ENCODE measurements at regions not wholly inside any gene's neighbourhood (a gene's known extent, or its start where the extent isn't known, plus 50 kb on each side); places are given as distances from the start of the nearest gene placed in this dataset.

GRCh38 chr16:6057821-6058220 lies 960.2 kb upstream of the EEF2KMT start:
- Histone ChIP-seq H4K20me1 (ENCODE audit: control insufficient read depth, extremely low read depth, insufficient read depth, low read length) (no peaks in the 10 kb centered on the region), H3K9me3 (ENCODE audit: control insufficient read depth, insufficient read depth, low read depth, low read length) (no peaks in the 10 kb centered on the region), H3K27me3 (ENCODE audit: control insufficient read depth, insufficient read depth, low read length) (no peaks in the 10 kb centered on the region), H3K4me1 (ENCODE audit: control insufficient read depth, extremely low read depth, insufficient read depth, low read length) (no peaks in the 10 kb centered on the region), H3K79me2 (ENCODE audit: control insufficient read depth, insufficient read depth, low read length) (no peaks in the 10 kb centered on the region), H3K4me2 (ENCODE audit: extremely low read depth, insufficient read depth, low read length) (no peak overlapping the region), H3K36me3 (ENCODE audit: control insufficient read depth, insufficient read depth, low read length) (no peaks in the 10 kb centered on the region), H2AFZ (ENCODE audit: low read length) (no peak overlapping the region), H3K9ac (ENCODE audit: insufficient read depth, low read length) (no peak overlapping the region), H3K4me3 (replicated peaks in 1 of 4; ENCODE audit: control extremely low read depth in 1 of 4, insufficient read depth in 1 of 4, low read depth in 3 of 4, low read length in 4 of 4) (no peak overlapping the region), H3K27ac (ENCODE audit: insufficient read depth, low read length) (no peak overlapping the region)
- no peak for TF ChIP-seq EZH2 (IDR thresholded peaks at IDR 0.05; ENCODE audit: low read length, missing control alignments)
- TF ChIP-seq, protein P1, sequence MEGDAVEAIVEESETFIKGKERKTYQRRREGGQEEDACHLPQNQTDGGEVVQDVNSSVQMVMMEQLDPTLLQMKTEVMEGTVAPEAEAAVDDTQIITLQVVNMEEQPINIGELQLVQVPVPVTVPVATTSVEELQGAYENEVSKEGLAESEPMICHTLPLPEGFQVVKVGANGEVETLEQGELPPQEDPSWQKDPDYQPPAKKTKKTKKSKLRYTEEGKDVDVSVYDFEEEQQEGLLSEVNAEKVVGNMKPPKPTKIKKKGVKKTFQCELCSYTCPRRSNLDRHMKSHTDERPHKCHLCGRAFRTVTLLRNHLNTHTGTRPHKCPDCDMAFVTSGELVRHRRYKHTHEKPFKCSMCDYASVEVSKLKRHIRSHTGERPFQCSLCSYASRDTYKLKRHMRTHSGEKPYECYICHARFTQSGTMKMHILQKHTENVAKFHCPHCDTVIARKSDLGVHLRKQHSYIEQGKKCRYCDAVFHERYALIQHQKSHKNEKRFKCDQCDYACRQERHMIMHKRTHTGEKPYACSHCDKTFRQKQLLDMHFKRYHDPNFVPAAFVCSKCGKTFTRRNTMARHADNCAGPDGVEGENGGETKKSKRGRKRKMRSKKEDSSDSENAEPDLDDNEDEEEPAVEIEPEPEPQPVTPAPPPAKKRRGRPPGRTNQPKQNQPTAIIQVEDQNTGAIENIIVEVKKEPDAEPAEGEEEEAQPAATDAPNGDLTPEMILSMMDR (conservative IDR thresholded peaks at IDR 0.05 in 1 of 2, IDR thresholded peaks at IDR 0.05 in 1 of 2; ENCODE audit: low read depth in 1 of 2, low read length in 2 of 2) = no peak
- DNase-seq (ENCODE audit: low read depth in 2 of 2) = no peak

DNA sequence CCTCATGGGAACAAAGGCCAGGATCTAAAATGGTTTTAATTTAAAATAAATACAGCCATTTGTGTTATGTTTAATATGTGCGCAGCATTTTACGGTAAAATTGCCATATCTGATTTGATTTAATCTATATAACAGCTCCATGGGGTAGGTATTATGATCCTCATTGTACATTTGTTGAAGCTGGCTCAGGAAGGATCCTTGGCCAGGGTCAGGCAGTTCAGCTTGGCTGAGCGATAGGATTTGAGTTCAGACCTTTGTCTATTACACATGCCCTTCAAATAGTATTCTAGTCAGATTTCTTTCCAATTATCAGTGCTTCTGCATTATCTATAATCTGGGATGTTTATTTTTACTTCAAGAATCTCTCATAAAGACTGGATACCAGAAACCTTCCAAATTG lies 950.4 kb upstream of the EEF2KMT start:
- DNase-seq (ENCODE audit: low read depth in 2 of 2) = no peak
- H3K4me1 ChIP-seq (ENCODE audit: control insufficient read depth, extremely low read depth, insufficient read depth, low read length) = no peaks in the 10 kb centered on the region
- TF ChIP-seq EZH2 (IDR thresholded peaks at IDR 0.05; ENCODE audit: low read length, missing control alignments) = no peak
- TF ChIP-seq, protein P1 (conservative IDR thresholded peaks at IDR 0.05 in 1 of 2, IDR thresholded peaks at IDR 0.05 in 1 of 2; ENCODE audit: low read depth in 1 of 2, low read length in 2 of 2) = no peak
- H3K9me3 ChIP-seq (ENCODE audit: control insufficient read depth, insufficient read depth, low read depth, low read length) = no peaks in the 10 kb centered on the region
- H4K20me1 ChIP-seq (ENCODE audit: control insufficient read depth, extremely low read depth, insufficient read depth, low read length) = no peaks in the 10 kb centered on the region
- no peak overlapping the region for H3K4me2 ChIP-seq (ENCODE audit: extremely low read depth, insufficient read depth, low read length)
- H3K79me2 ChIP-seq (ENCODE audit: control insufficient read depth, insufficient read depth, low read length) = no peaks in the 10 kb centered on the region
- H2AFZ ChIP-seq (ENCODE audit: low read length) = no peak overlapping the region
- H3K9ac ChIP-seq (ENCODE audit: insufficient read depth, low read length) = no peak overlapping the region
- no peaks in the 10 kb centered on the region for H3K36me3 ChIP-seq (ENCODE audit: control insufficient read depth, insufficient read depth, low read length)
- no peak overlapping the region for H3K27ac ChIP-seq (ENCODE audit: insufficient read depth, low read length)
- H3K27me3 ChIP-seq (ENCODE audit: control insufficient read depth, insufficient read depth, low read length) = no peaks in the 10 kb centered on the region
- H3K4me3 ChIP-seq (replicated peaks in 1 of 4; ENCODE audit: control extremely low read depth in 1 of 4, insufficient read depth in 1 of 4, low read depth in 3 of 4, low read length in 4 of 4) = no peak overlapping the region

DNA sequence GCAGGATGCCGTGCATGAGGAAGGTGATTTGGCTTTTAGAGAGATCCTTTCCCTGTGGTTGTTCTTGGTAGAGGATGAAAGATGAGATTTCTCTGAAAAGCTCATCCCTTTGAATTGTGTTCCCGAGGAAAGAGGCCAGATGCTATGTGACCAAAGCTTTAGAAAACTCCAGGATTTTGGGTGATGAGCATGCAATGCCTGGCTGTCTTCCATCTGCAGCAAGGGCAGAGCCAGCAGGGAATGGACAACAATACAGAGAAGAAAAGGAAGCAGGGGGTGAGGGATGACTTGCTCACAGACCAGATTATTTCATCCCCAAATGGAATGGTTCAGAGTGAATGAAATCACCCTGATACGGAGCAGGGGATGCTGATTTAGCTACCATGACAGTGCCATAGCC lies 949.7 kb upstream of the EEF2KMT start:
- Histone ChIP-seq H3K9ac (ENCODE audit: insufficient read depth, low read length) (no peak overlapping the region), H3K4me2 (ENCODE audit: extremely low read depth, insufficient read depth, low read length) (no peak overlapping the region), H2AFZ (ENCODE audit: low read length) (no peak overlapping the region), H3K27ac (ENCODE audit: insufficient read depth, low read length) (no peak overlapping the region), H3K27me3 (ENCODE audit: control insufficient read depth, insufficient read depth, low read length) (no peaks in the 10 kb centered on the region), H3K79me2 (ENCODE audit: control insufficient read depth, insufficient read depth, low read length) (no peaks in the 10 kb centered on the region), H3K4me1 (ENCODE audit: control insufficient read depth, extremely low read depth, insufficient read depth, low read length) (no peaks in the 10 kb centered on the region), H3K9me3 (ENCODE audit: control insufficient read depth, insufficient read depth, low read depth, low read length) (no peaks in the 10 kb centered on the region), H3K36me3 (ENCODE audit: control insufficient read depth, insufficient read depth, low read length) (no peaks in the 10 kb centered on the region), H4K20me1 (ENCODE audit: control insufficient read depth, extremely low read depth, insufficient read depth, low read length) (no peaks in the 10 kb centered on the region), H3K4me3 (replicated peaks in 1 of 4; ENCODE audit: control extremely low read depth in 1 of 4, insufficient read depth in 1 of 4, low read depth in 3 of 4, low read length in 4 of 4) (no peak overlapping the region)
- TF ChIP-seq EZH2 (IDR thresholded peaks at IDR 0.05; ENCODE audit: low read length, missing control alignments) = no peak
- TF ChIP-seq, protein P1 (conservative IDR thresholded peaks at IDR 0.05 in 1 of 2, IDR thresholded peaks at IDR 0.05 in 1 of 2; ENCODE audit: low read depth in 1 of 2, low read length in 2 of 2) = no peak
- DNase-seq (ENCODE audit: low read depth in 2 of 2) = no peak

Data from fibroblast of lung (primary cell).